HTR-8/SVneo (cell line): ENCODE measurements at regions not wholly inside any gene's neighbourhood (a gene's known extent, or its start where the extent isn't known, plus 50 kb on each side); places are given as distances from the start of the nearest gene placed in this dataset.
A peak's percentile ranks its signal among the peaks of the same experiment; 100 is the strongest.
"Not testable (repeated sequence)": the region's sequence is repeated elsewhere in the genome, so short reads cannot be mapped to it uniquely, and the experiment has no call there.

Experiments
- DNase-seq: peaks from one replicate; pipeline ENCODE4 v3.0.0; 2011; ENCODE audit warnings: low spot score, mixed read lengths; ENCODE audit not compliant: insufficient read length
- FAIRE-seq: peaks from 2 replicates; lab custom pipeline; 2011; peaks lifted over from hg19 to GRCh38; lab: Jason Lieb, UNC

DNA sequence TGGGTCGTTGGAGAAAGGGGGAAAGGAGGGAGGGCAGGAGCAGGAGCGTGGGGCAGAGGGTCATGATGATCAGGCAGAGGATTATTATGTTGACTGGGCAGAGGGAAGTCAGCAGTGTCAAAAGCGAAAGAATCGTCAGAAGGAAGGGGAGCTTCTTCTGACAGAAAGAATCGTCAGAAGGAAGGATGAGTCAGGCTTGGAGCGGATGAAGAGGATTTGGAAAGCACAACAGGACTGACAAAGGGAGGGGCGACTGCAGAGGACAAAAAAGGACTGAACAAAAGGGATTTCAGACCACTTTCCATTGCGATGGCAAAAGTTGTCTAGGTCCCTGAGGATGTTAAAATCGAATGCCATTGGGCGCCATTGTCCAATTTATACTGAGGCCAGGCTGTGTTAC is 1053.5 kb downstream of the SI start:
- DNase-seq (no peak), FAIRE-seq (no peak)

GRCh38 chr3:164023480-164023879 is 1054.8 kb downstream of the SI start:
- no peak for FAIRE-seq
- DNase-seq = no peak

DNA sequence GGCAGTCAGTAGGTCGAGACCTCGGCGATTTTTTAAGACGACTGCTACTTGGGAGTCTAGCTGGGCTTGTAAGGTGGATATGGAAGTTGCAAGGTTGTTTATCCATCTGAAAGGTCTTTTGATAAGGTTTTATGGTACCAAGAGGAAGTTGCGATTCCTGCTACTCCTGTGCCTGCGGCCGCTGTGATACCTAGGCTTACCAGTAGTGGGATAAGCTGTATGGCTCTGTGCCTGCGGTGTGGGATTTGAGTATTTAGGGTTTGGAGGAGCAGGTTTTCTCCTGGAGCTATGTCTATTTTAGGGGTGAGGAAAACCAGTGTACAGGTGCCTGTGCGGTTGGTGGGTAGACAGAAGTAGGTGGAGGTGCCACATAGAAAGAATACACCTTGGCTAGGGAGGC is 1059.8 kb downstream of the SI start:
- DNase-seq = no peak
- FAIRE-seq = no peak

DNA sequence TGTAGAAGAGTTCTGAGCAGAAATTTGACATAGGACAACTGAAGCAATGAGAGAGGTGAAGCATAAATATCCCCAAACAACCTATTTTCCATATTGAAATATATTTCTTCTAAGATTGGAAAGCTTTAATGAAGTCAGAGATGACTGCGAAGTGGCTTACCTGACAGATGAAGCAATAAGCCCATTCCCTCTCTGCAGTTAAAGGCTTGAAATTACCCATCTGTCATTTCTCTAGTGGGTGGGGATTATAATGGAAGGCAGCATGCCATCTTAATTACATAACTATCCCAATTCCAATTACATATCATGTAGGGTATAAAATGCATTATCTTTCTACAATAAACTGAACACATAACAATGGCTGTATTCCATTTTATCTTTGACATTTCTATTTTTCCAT is 1070.5 kb downstream of the SI start:
- no peak for DNase-seq
- FAIRE-seq = no peak

- no peak for DNase-seq
- no peak for FAIRE-seq
These were observed 1074.1 kb downstream of the SI start for GRCh38 chr3:164004205-164004604.

- not testable (repeated sequence) for DNase-seq, FAIRE-seq
These were observed 1075.3 kb downstream of the SI start for GRCh38 chr3:164003016-164003415.

DNA sequence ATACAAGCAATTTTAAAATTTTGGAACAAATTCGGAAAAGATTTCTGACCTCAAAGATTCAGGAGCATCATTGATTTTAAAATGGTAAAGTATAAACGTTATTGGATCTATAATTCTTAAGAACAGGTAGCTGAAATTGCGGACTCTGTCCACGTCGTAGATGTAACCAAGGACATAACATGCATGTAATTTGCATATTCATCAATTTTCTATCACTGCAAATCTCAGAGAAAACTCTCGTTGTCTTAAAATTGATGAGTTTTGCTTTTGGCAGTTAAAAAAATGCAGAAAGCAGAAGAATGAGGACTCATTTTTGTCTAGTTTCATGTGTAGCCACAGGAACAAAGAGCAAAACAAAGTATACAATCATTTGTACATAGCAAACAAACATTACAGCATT is 1094.4 kb downstream of the SI start:
- DNase-seq = no peak
- FAIRE-seq = no peak

DNA sequence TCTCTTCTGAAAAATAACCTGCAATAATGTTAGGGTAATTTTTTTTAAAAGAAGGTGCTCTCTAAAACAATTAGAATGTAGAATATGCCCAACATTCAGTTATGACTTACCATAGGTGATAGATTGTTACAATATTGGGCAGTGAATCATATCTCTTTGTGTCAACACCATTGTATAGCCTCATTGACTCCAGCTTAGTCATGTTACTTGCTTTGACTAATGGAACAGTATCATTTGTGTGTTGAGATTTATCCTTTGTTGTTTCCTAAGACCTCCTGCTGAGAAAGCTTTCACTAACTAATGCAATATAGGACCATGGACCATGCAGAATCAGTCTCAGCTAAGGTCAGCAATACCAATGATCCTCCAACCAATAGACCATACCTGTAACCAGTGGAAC is 1106.4 kb downstream of the SI start:
- DNase-seq (no peak), FAIRE-seq (no peak)

GRCh38 chr3:163957072-163957471 is 1121.2 kb downstream of the SI start:
- no peak for FAIRE-seq
- DNase-seq = peak; percentile 2

DNA sequence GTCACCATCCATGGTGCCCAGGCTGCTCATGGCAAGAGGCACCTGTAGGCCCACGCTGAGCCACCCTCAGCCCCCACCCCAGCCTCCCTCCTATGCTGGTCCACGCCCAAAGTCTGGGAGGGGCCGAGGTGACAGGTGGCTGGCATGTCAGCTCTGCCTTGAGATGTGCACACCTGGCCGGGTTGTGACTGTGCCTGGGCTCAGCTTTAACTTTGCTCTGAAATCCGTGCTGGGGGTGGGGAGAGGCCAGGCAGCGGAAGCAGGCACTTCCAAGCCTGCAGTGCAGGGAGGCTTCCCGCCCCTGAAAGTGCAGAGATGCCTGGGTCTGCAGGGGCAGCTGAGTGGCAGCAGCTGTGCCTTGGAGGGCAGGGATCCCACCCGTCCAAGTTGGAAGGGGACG is 1124.8 kb downstream of the SI start:
- FAIRE-seq = no peak
- DNase-seq = no peak

DNA sequence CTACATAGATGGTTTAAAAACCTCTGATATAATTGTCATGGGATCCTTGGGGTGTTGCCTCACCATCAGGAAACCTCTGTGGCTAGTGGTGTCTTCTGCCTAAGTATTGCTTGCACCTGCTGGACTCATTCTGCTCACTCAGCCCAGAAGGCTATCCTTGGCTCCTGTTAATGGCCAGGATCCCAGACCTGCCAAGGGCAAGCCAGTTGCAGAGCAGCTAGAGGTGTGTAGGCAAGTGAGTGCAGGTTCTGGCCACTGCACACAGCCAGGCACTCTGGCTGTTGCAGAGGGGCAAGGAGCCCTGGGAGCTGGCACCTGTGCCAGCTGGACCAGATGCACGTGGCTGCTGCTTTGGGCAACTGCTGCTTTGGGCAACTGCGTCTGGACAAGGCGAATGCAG is 1125.8 kb downstream of the SI start:
- DNase-seq (no peak), FAIRE-seq (no peak)

DNA sequence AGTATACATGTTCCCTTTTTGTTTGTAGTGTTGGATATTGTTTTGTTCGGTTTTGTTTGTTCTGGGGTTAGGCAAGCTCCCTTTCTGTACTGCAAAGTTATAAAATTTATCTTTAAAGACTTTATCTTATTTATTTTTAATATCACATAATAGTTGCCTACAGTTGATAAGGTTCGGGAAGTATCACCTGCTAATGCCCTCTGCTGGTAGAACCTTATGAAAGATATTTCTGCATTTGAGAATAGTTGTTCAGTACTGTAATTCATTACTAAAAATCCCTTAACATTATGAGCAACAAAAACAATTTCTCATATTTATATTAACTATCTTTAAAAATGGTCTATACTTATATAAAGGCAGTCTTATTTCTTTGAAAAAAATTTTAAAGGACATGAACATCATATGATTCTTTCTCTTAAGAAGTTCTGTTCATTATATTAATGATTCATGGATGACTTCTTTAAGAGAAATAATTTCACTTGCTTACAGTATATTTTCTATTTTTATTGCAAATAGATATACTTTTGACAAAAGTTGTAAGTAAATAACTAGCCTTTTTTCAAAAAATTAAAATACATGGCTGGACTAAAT is 1126.8 kb downstream of the SI start:
- DNase-seq (peak; percentile 4), FAIRE-seq (no peak)

GRCh38 chr3:163946785-163947184 is 1131.5 kb downstream of the SI start:
- no peak for FAIRE-seq
- no peak for DNase-seq

GRCh38 chr3:163943664-163944063 is 1134.6 kb downstream of the SI start:
- no peak for FAIRE-seq
- no peak for DNase-seq

DNA sequence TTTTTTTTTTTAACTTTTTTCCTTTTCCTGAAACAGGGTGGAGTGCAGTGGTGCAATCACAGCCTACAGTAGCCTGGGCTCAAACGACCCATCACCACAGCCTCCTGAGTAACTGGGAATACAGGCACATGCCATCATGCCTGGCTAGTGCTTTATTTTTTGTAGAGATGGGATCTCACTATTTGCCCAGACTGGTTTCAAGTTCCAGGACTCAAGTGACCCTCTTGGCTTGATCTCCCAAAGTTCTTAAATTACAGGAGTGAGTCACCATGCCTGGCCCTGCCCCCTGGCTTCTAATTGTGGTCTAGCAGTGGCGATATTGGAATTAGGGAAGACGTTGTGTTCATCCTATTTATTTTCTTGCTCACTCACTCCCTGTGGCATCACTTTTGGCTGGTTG is 1138.4 kb downstream of the SI start:
- FAIRE-seq (no peak), DNase-seq (peak; percentile 2)

DNA sequence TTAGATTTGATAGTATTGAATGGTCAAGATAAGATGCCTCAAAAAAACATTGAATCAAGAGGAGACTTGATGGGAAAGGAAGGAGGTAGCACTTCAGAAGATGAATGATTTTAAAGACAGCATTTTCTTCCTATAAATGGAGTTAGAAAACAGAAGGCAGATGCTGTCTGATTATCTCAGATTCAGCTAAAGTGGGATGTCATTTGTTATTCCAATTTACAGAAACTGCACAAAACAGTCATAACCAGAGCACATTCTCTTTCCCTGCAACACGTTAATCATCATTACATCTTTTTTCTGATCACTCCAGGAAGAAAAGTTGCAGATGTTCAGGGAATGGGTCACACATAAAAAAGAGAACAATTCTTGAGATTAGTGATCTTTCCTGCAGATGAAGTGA is 1141.8 kb downstream of the SI start:
- DNase-seq (no peak), FAIRE-seq (no peak)

DNA sequence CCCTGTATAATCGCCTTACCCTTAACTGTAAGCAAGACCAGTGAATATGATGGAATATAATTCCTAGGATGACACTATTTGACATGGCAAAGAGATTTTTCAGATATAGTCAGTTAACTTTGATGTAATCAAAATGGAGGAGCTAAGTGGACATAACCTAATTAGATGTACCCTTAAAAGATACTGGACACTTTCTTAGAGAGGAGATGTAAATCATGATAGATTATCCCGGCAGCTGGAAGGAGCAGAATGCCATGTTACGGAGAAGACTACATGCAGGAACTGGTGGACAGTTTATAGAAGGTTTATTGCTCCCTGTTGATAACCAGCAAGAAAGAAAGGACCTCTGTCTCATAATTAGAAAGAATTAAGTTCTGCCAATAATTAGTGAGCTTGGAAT is 1142.9 kb downstream of the SI start:
- DNase-seq = no peak
- FAIRE-seq = no peak

- no peak for FAIRE-seq
- no peak for DNase-seq
These were observed 1149.1 kb downstream of the SI start for GRCh38 chr3:163929069-163929652.

- no peak for DNase-seq
- FAIRE-seq = no peak
These were observed 1150.8 kb downstream of the SI start for GRCh38 chr3:163927521-163927920.

DNA sequence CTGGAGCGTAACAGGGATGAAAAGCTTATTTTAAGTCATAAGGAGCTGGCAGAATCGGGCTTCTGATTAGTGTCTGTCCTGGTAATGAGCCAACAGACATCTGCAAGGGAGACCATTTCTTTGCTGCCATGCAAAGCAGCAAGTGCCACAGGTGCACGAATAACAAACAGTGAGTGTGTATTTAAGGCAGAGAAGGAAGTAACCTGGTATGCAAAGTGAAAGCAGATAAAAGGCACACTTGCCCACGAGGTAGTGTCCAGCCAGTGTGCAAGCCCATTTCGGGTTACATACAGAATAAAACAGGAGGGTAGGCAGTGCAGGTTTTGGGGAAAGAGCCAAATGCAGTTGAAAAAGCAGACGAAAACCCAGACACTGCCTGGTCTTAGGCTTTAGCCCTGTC is 1153.7 kb downstream of the SI start:
- FAIRE-seq = no peak

DNA sequence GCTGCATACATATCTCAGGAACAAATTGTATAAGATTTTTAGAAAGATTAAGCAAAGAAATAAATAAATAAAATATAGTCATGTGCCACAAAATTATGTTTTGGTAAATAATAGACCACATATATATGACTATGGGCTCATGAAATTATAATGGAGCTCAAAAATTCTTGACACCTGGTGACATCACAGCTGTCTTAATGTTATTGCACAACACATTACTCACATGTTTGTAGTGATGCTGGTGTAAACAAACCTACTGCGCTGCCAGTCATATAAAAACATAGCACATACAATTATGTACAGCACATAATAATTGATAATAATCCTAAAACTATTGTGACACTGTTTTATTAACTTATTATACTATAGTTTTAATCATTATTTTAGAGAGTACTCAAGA is 1159.1 kb downstream of the SI start:
- FAIRE-seq (no peak), DNase-seq (no peak)

More for the DNA sequence above, 1153.7 kb downstream of the SI start:
- DNase-seq = no peak
